Hepatocyte (in vitro differentiated cells): ENCODE measurements at regions not wholly inside any gene's neighbourhood (a gene's known extent, or its start where the extent isn't known, plus 50 kb on each side); places are given as distances from the start of the nearest gene placed in this dataset.

Experiments
- CTCF ChIP-seq: fragments of 200-600 bp; sonication (generic); IDR thresholded peaks from 2 replicates; pipeline ENCODE4 v1.5.1; 2016; ENCODE audit warnings: antibody characterized with exemption, mild to moderate bottlenecking; ENCODE audit not compliant: poor library complexity
- EZH2 ChIP-seq: fragments of 200-600 bp; sonication (generic); IDR thresholded peaks from 2 replicates; pipeline ENCODE4 v1.6.1; 2016; ENCODE audit warnings: antibody characterized with exemption, mild to moderate bottlenecking, borderline replicate concordance
- EZH2phosphoT487 ChIP-seq: fragments of 200-600 bp; sonication (generic); IDR thresholded peaks from one replicate; pipeline ENCODE4 v1.6.1; 2018; ENCODE audit warnings: antibody characterized with exemption, mild to moderate bottlenecking, low read depth, moderate library complexity; ENCODE audit not compliant: unreplicated experiment, severe bottlenecking

GRCh38 chr22:26797910-26798309 is 140.5 kb downstream of the MIAT start:
- TF ChIP-seq CTCF (no peak), EZH2 (no peak), EZH2phosphoT487 (no peak)
